H9 (cell line): ENCODE measurements at regions not wholly inside any gene's neighbourhood (a gene's known extent, or its start where the extent isn't known, plus 50 kb on each side); places are given as distances from the start of the nearest gene placed in this dataset.

Experiments used
- DNase-seq: peaks from one replicate; pipeline ENCODE4 v3.0.0-alpha.2; 2017
- H2AFZ ChIP-seq: one replicate; pipeline ENCODE4 v1.6.1; 2013; ENCODE audit warnings: mild to moderate bottlenecking, low read length, control low read depth, moderate library complexity
- H2AK5ac ChIP-seq: 2 replicates; pipeline ENCODE4 v1.6.1; 2013; ENCODE audit warnings: low read length, control low read depth, mixed read lengths; ENCODE audit not compliant: insufficient read length
- H2BK120ac ChIP-seq: one replicate; pipeline ENCODE4 v1.6.1; 2013; ENCODE audit warnings: low read depth, mild to moderate bottlenecking, low read length, control low read depth, inconsistent platforms; ENCODE audit not compliant: poor library complexity, severe bottlenecking
- H2BK12ac ChIP-seq: 2 replicates; pipeline ENCODE4 v1.6.1; 2013; ENCODE audit warnings: low read length, control low read depth, mixed read lengths, low read depth; ENCODE audit not compliant: insufficient read length
- H2BK15ac ChIP-seq: 2 replicates; pipeline ENCODE4 v1.6.1; 2013; ENCODE audit warnings: low read depth, low read length, control low read depth
- H2BK20ac ChIP-seq: one replicate; pipeline ENCODE4 v1.6.1; 2013; ENCODE audit warnings: low read depth, mild to moderate bottlenecking, low read length, control low read depth, inconsistent platforms; ENCODE audit not compliant: poor library complexity, severe bottlenecking
- H2BK5ac ChIP-seq: 2 replicates; pipeline ENCODE4 v1.6.1; 2013; ENCODE audit warnings: low read length, control low read depth, mixed read lengths; ENCODE audit not compliant: insufficient read length
- H3K14ac ChIP-seq: 2 replicates; pipeline ENCODE4 v1.6.1; 2013; ENCODE audit warnings: low read length, control low read depth; ENCODE audit not compliant: insufficient read depth
- H3K18ac ChIP-seq: 2 replicates; pipeline ENCODE4 v1.6.1; 2013; ENCODE audit warnings: low read depth, mild to moderate bottlenecking, mixed read lengths, low read length, control low read depth; ENCODE audit not compliant: insufficient read length
- H3K23ac ChIP-seq: 2 replicates; pipeline ENCODE4 v1.6.1; 2013; ENCODE audit warnings: low read length, control low read depth, mixed read lengths, low read depth; ENCODE audit not compliant: insufficient read length
- H3K23me2 ChIP-seq: 2 replicates; pipeline ENCODE4 v1.6.1; 2013; ENCODE audit warnings: low read depth, mild to moderate bottlenecking, mixed read lengths, low read length, control low read depth; ENCODE audit not compliant: insufficient read length, poor library complexity, severe bottlenecking
- H3K27ac ChIP-seq: 2 replicates; pipeline ENCODE4 v1.5.1; 2013; ENCODE audit warnings: low read length, control low read depth, mixed read lengths, low read depth; ENCODE audit not compliant: insufficient read length
- H3K27me3 ChIP-seq: 2 replicates; pipeline ENCODE4 v1.6.1; 2013; ENCODE audit warnings: low read length, control low read depth, inconsistent platforms; ENCODE audit not compliant: insufficient read depth
- H3K4ac ChIP-seq: 2 replicates; pipeline ENCODE4 v1.6.1; 2013; ENCODE audit warnings: low read depth, mild to moderate bottlenecking, control low read depth, inconsistent platforms, low read length, moderate library complexity
- H3K4me1 ChIP-seq: 2 replicates; pipeline ENCODE4 v1.6.1; 2013; ENCODE audit warnings: low read length, control low read depth, inconsistent platforms; ENCODE audit not compliant: insufficient read depth
- H3K4me2 ChIP-seq: 2 replicates; pipeline ENCODE4 v1.6.1; 2013; ENCODE audit warnings: low read length, control low read depth, mixed read lengths; ENCODE audit not compliant: insufficient read length, insufficient read depth
- H3K56ac ChIP-seq: 2 replicates; pipeline ENCODE4 v1.6.1; 2013; ENCODE audit warnings: low read depth, mild to moderate bottlenecking, mixed read lengths, low read length, control low read depth; ENCODE audit not compliant: insufficient read length
- H3K79me1 ChIP-seq: 2 replicates; pipeline ENCODE4 v1.6.1; 2013; ENCODE audit warnings: low read depth, mild to moderate bottlenecking, moderate library complexity, low read length, control low read depth, inconsistent platforms; ENCODE audit not compliant: insufficient read depth, poor library complexity, severe bottlenecking
- H3K79me2 ChIP-seq: 2 replicates; pipeline ENCODE4 v1.6.1; 2013; ENCODE audit warnings: low read length, control low read depth, inconsistent platforms; ENCODE audit not compliant: insufficient read depth
- H3K9ac ChIP-seq: 2 replicates; pipeline ENCODE4 v1.6.1; 2013; ENCODE audit warnings: low read length, control low read depth, mixed read lengths; ENCODE audit not compliant: insufficient read length; ENCODE audit errors: extremely low read depth
- H3K9me3 ChIP-seq: one replicate; pipeline ENCODE4 v1.6.1; 2013; ENCODE audit warnings: low read depth, low read length, inconsistent platforms; ENCODE audit not compliant: control insufficient read depth
- H3T11ph ChIP-seq: one replicate; pipeline ENCODE4 v1.6.1; 2013; ENCODE audit warnings: mild to moderate bottlenecking, low read length, control low read depth, inconsistent platforms
- H4K20me1 ChIP-seq: one replicate; pipeline ENCODE4 v1.6.1; 2013; ENCODE audit not compliant: control insufficient read depth, insufficient read length, insufficient read depth
- H4K5ac ChIP-seq: 2 replicates; pipeline ENCODE4 v1.6.1; 2013; ENCODE audit warnings: low read depth, mild to moderate bottlenecking, mixed read lengths, low read length, control low read depth; ENCODE audit not compliant: insufficient read length
- H4K8ac ChIP-seq: replicated peaks from 2 replicates; pipeline ENCODE4 v1.6.1; 2013; ENCODE audit warnings: low read length, control low read depth, mixed read lengths, low read depth; ENCODE audit not compliant: insufficient read length
- H4K91ac ChIP-seq: 2 replicates; pipeline ENCODE4 v1.6.1; 2013; ENCODE audit warnings: low read depth, mild to moderate bottlenecking, moderate library complexity, mixed read lengths, low read length, control low read depth; ENCODE audit not compliant: insufficient read length
- H3K27ac Mint-ChIP-seq, 3 experiments: 2 replicates in 2 of 3; 3 replicates in 1 of 3; pipeline ENCODE4 v1.8.0; 2020 to 2021; ENCODE audit warnings: mixed read lengths in 3 of 3, mild to moderate bottlenecking in 1 of 3, moderate library complexity in 1 of 3
- H3K27me3 Mint-ChIP-seq: 2 replicates; pipeline ENCODE4 v1.8.0; 2021; ENCODE audit warnings: low read depth, mild to moderate bottlenecking, moderate library complexity, mixed read lengths
- H3K36me3 Mint-ChIP-seq, 3 experiments: 2 replicates in 2 of 3; 3 replicates in 1 of 3; pipeline ENCODE4 v1.8.0; 2020 to 2021; ENCODE audit warnings: low read depth in 3 of 3, mixed read lengths in 3 of 3; ENCODE audit not compliant: insufficient read depth in 1 of 3
- H3K4me1 Mint-ChIP-seq, 2 experiments: 2 replicates each; pipeline ENCODE4 v1.8.0; 2020; ENCODE audit warnings: mixed read lengths in 2 of 2
- H3K4me3 Mint-ChIP-seq, 2 experiments: 2 replicates in 1 of 2; 3 replicates in 1 of 2; pipeline ENCODE4 v1.8.0; 2020 to 2021; ENCODE audit warnings: mild to moderate bottlenecking in 2 of 2, mixed read lengths in 2 of 2, moderate library complexity in 1 of 2
- H3K9me3 Mint-ChIP-seq, 2 experiments: 2 replicates in 1 of 2; 3 replicates in 1 of 2; pipeline ENCODE4 v1.8.0; 2020; ENCODE audit warnings: mild to moderate bottlenecking in 2 of 2, mixed read lengths in 2 of 2, moderate library complexity in 1 of 2
- WGBS: extraction: QIAGEN DNeasy Blood & Tissue Kit; methylation state at CpG from one replicate; pipeline ENCODE4 v1.1.7; 2013; ENCODE audit warnings: missing lambda C conversion rate, low lambda C conversion rate, mixed read lengths; ENCODE audit not compliant: insufficient read length; ENCODE audit errors: extremely low coverage; 5-methylcytosine and 5-hydroxymethylcytosine counted together
- TF ChIP-seq, protein P1 (sequence below): fragments of 200-600 bp; sonication (generic); conservative IDR thresholded peaks from 3 replicates; pipeline ENCODE4 v1.8.0; 2021; ENCODE audit warnings: antibody characterized with exemption, mild to moderate bottlenecking

DNA sequence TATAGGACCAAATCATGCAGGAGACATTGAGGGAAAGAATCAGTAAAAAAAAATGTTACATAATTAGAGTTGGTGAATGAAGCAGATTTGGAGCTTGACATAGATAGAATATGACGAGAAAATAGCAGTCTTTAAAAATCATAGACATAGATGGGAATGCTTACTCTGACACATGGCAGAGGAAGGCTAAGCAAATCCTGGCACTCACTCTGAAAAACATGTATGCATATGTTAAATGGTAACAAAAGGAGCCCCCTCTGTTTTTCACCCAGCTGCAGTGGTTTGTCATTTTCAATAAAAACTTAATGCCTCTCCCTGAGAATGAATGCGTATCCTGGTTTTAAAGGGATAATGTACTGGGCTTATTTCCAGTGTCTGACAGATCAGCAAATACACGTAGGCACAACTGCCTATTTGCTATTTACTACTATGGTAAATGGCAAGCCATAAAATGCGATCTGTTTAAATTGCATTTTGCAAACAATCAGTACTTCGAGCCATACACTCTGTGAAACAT is 561.2 kb upstream of the SEL1L start:
- Histone ChIP-seq H4K91ac (no peak overlapping the region), H4K8ac (no peak overlapping the region), H3K23ac (no peak overlapping the region), H3K14ac (no peak overlapping the region), H4K20me1 (no peaks in the 10 kb centered on the region), H3K56ac (no peak overlapping the region), H2BK120ac (no peak overlapping the region), H2AK5ac (no peak overlapping the region), H3K4me2 (no peak overlapping the region), H3K27me3 (no peaks in the 10 kb centered on the region), H3K4me1 (no peaks in the 10 kb centered on the region), H4K5ac (no peak overlapping the region), H2BK12ac (no peak overlapping the region), H2BK15ac (no peak overlapping the region), H3K27ac (no peak overlapping the region), H2BK20ac (no peak overlapping the region), H2BK5ac (no peak overlapping the region), H3T11ph (no peak overlapping the region), H2AFZ (no peak overlapping the region), H3K23me2 (no peaks in the 10 kb centered on the region), H3K4ac (no peak overlapping the region), H3K79me1 (no peaks in the 10 kb centered on the region), H3K9ac (no peak overlapping the region), H3K18ac (no peak overlapping the region), H3K9me3 (no peaks in the 10 kb centered on the region), H3K79me2 (no peaks in the 10 kb centered on the region)
- no peaks in the 10 kb centered on the region for H3K9me3 Mint-ChIP-seq
- no peaks in the 10 kb centered on the region for H3K27me3 Mint-ChIP-seq
- peaks cover 7 to 16% of the 10 kb centered on the region in 2 experiments for H3K4me1 Mint-ChIP-seq
- no peak overlapping the region for H3K27ac Mint-ChIP-seq
- WGBS = no CpG with 5 or more reads among the region's 5 CpGs
- DNase-seq = no peak
- TF ChIP-seq, protein P1, sequence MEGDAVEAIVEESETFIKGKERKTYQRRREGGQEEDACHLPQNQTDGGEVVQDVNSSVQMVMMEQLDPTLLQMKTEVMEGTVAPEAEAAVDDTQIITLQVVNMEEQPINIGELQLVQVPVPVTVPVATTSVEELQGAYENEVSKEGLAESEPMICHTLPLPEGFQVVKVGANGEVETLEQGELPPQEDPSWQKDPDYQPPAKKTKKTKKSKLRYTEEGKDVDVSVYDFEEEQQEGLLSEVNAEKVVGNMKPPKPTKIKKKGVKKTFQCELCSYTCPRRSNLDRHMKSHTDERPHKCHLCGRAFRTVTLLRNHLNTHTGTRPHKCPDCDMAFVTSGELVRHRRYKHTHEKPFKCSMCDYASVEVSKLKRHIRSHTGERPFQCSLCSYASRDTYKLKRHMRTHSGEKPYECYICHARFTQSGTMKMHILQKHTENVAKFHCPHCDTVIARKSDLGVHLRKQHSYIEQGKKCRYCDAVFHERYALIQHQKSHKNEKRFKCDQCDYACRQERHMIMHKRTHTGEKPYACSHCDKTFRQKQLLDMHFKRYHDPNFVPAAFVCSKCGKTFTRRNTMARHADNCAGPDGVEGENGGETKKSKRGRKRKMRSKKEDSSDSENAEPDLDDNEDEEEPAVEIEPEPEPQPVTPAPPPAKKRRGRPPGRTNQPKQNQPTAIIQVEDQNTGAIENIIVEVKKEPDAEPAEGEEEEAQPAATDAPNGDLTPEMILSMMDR = no peak
- H3K36me3 Mint-ChIP-seq = no peaks in the 10 kb centered on the region; a peak in 1 of 7 replicates
- no peak overlapping the region for H3K4me3 Mint-ChIP-seq
